Hematopoietic multipotent progenitor cell (in vitro differentiated cells): ENCODE measurements at regions not wholly inside any gene's neighbourhood (a gene's known extent, or its start where the extent isn't known, plus 50 kb on each side); places are given as distances from the start of the nearest gene placed in this dataset.
"Not testable (repeated sequence)": the region's sequence is repeated elsewhere in the genome, so short reads cannot be mapped to it uniquely, and the experiment has no call there.

ENCODE experiments used
- DNase-seq, 3 donors: peaks; one replicate each; pipeline ENCODE4 v3.0.0-alpha.2; 2011 to 2015; ENCODE audit warnings: low read depth in 2 of 3, low spot score in 2 of 3

GRCh38 chr2:183455056-183455455 is 330.8 kb downstream of the NUP35 start:
- DNase-seq, result no peak

- no peak for DNase-seq
Observed at GRCh38 chr2:183456177-183456576, 331.9 kb downstream of the NUP35 start.

- no peak for DNase-seq
Observed at GRCh38 chr2:183458460-183458859, 334.2 kb downstream of the NUP35 start.

- DNase-seq, result no peak
Observed at GRCh38 chr2:183459466-183459865, 335.2 kb downstream of the NUP35 start.

DNA sequence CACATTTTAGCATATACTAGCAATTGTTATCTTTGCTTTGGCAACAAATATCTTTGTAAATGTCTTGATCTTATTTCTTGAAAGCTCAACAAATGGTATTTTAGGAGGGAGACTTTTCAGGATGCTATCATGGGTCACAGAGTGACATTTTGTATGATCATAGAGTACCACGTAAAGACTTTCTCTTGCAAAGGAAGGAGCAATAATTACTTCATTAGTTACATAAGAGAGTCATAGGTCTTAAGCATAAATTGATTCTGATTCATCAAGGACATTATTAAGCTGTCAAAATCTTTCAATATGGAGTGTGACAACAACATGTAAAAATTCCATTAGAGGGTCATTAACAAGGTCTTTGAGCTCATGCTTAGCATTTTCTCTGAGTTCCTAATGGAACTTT is 339.6 kb downstream of the NUP35 start:
- no peak for DNase-seq

DNA sequence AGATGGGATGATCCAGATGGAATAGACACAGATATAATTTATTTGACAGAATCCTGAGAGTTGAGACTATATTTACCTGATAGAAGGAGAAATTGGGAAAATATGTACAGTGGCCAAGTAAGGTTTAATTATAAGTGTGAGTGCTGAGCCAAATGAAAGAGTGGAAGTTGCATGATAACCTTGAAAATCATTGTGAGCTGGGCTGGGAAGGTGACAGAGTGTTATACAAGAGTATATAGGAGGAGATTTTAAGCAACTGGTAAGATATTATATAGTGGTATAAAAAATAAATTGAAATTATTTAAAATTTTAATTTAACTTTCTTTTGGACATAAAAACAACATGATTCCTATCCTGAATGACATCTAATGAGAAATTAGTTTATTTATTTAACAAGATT is 340.8 kb downstream of the NUP35 start:
- DNase-seq, result no peak

DNA sequence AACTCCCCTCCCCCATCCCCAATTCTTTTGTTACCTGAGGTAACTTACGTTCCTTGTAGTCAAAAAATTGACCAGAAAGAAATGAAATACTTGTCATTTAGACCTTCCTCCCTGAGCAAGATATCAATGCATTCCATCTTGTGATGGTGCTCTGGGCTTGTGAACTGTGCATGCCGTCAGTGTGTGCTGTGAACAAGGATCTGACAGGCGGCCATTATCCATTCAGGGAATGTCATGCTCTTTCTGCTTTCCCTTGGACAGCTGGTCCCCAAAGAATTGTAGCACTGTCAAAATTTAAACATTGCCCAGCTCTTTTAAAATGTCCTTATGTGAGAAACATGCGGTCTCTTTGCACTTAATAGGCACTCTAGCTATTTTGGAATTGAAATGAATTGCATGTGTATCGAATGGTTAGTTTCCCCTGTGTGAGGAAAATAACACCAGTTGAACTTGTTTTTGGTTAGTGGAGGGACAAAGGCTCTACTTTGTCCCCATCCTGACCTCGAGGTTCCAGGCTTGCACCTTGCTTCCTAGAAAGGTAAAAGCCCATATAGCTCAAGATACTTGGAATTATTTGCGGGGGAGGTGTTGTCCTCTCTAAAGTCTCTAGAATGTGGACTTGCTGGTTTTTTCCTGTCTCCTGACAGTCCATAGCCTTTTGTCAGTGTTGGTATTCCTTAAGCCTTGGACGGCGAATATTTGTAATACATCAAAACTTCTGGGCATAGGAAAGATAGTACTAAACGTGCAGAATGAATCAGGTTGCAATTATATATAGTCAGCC is 350.9 kb downstream of the NUP35 start:
- DNase-seq, result no peak

GRCh38 chr2:183476490-183476889 is 352.2 kb downstream of the NUP35 start:
- DNase-seq, result no peak

GRCh38 chr2:183477296-183477695 is 353.1 kb downstream of the NUP35 start:
- no peak for DNase-seq

GRCh38 chr2:183478941-183479595 is 354.8 kb downstream of the NUP35 start:
- not testable (repeated sequence) for DNase-seq

- DNase-seq, result no peak
Observed at GRCh38 chr2:183487326-183487725, 363.1 kb downstream of the NUP35 start.

- DNase-seq, result no peak
Observed at GRCh38 chr2:183488421-183488820, 364.2 kb downstream of the NUP35 start.

DNA sequence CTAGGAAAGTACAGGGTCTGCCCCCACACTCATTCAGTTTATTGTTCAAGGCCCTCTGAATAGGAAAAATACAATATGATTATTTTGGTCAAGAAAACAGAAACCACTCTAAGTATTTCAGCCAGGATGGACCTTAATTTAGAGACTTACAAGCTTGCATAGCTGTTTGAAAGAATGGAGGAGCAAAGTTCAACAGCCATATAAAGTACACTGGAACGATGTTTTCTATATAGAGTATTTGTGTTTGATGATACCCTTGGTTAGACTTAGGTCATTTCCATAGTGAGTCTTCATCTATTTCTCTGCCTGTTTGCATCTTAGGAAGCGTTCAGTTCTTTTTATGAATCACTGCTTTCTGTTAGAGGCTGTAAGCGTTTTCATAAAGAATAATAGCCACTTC is 366.2 kb downstream of the NUP35 start:
- DNase-seq, result no peak

DNA sequence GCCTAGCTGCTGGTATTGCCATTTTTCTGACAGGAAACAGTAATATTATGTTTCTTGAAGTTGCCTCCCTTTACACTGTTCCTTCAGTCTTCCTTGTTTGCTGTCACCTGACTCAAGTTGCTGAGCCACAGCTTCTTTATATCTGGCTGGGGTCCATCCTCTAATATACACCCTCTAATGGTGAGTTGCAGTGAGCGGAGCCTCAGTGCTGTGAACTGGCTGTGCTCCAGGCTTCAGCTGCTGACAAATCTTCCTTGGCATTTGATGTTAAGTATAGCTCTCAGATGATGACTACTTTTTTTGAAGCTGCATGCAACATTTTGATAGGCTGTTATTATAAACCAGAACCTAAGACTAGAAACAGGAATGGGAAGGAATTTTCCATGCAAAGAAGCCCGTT is 366.7 kb downstream of the NUP35 start:
- no peak for DNase-seq

DNA sequence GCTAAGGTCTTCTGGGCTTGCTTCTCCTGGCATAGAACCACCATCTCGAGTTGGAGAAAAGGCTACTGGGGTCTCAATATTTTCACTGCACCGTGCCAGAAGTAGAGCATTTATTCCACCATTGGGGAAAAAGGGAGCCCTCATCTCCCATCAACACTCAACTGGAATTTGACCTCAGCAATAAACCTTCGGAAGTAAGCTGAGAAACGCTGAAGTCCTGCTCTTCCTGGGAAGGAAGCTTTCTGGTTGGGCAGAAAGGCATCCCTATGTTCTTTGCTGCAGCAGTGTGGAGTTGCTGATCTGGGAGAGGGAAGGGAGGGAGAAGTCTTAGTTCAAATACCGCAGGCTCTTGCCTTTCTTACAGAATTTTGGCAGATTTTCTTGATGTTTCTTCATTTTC is 368.8 kb downstream of the NUP35 start:
- DNase-seq, result no peak

- DNase-seq, result no peak
Observed at GRCh38 chr2:183495079-183495478, 370.8 kb downstream of the NUP35 start.

- no peak for DNase-seq
Observed at GRCh38 chr2:183495589-183496267, 371.5 kb downstream of the NUP35 start.

- no peak for DNase-seq
Observed at GRCh38 chr2:183497861-183498260, 373.6 kb downstream of the NUP35 start.

DNA sequence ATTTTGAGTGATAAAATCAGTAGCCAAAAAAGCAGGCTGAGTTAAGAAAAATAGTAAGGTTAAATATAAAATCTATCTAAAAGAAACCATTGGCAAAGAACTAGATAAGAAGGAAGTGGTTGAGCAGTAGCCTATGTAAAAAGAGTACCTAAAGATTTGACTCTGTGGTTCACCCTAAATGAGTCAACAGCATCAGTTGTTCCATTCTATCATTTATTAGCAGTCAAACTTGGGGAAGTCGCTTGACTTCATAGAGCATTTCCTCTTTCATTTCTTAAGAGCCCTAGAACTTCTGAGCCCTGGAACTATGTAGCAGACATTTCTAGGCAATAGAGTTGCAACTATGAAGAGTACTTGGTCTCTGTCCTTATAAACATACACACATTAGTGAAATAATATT is 381.7 kb downstream of the NUP35 start:
- DNase-seq, result no peak

- no peak for DNase-seq
Observed at GRCh38 chr2:183511154-183511553, 386.9 kb downstream of the NUP35 start.

GRCh38 chr2:183519371-183520056 is 395.3 kb downstream of the NUP35 start:
- no peak for DNase-seq
